B cell (primary cell): ENCODE measurements at regions not wholly inside any gene's neighbourhood (a gene's known extent, or its start where the extent isn't known, plus 50 kb on each side); places are given as distances from the start of the nearest gene placed in this dataset.
A peak's percentile ranks its signal among the peaks of the same experiment; 100 is the strongest.
"Not testable (repeated sequence)": the region's sequence is repeated elsewhere in the genome, so short reads cannot be mapped to it uniquely, and the experiment has no call there.

Source experiments
- ATAC-seq: fragments of 200-7000 bp; cut with Tn5 transposase; one replicate; pipeline ENCODE4 v1.10.0; 2021; ENCODE audit warnings: low read depth, mild to moderate bottlenecking, moderate number of reproducible peaks, moderate library complexity
- CTCF ChIA-PET: fragments of 350-600 bp; sonication (Branson Sonifier 250); formaldehyde crosslinking; loops from one replicate; lab custom pipeline; 2021; ENCODE audit warnings: antibody characterized with exemption, inconsistent platforms; lab: Charles Lee
- POLR2A ChIA-PET: fragments of 350-600 bp; sonication (Branson Sonifier 250); formaldehyde crosslinking; loops from one replicate; lab custom pipeline; 2021; ENCODE audit warnings: antibody characterized with exemption; lab: Charles Lee
- DNase-seq: peaks from one replicate; pipeline ENCODE4 v3.0.0; 2013
- H2AFZ ChIP-seq: 2 replicates; pipeline ENCODE4 v1.6.1; 2012; ENCODE audit warnings: mild to moderate bottlenecking, low read depth, low read length; ENCODE audit not compliant: insufficient read depth, poor library complexity, severe bottlenecking
- H3K27ac ChIP-seq, 2 donors: 1 replicate in 1 of 2; 2 replicates in 1 of 2; pipeline ENCODE4 v1.5.1; 2012 to 2013; ENCODE audit warnings: low read length in 2 of 2, mild to moderate bottlenecking in 2 of 2, moderate library complexity in 1 of 2
- H3K27me3 ChIP-seq, 4 experiments: fragments of 200-600 bp in 1 of 4; sonication (generic) in 1 of 4; replicated peaks in 1 of 4; 1 replicate in 2 of 4; 2 replicates in 2 of 4; pipeline versions ENCODE4 v1.6.1 to v1.7.0; 2013 to 2016; ENCODE audit warnings: low read length in 3 of 4, mild to moderate bottlenecking in 2 of 4, mixed read lengths in 1 of 4, moderate library complexity in 1 of 4; ENCODE audit not compliant: insufficient read depth in 4 of 4, control insufficient read depth in 3 of 4; ENCODE audit errors: control extremely low read depth in 1 of 4
- H3K36me3 ChIP-seq, 2 experiments: replicated peaks in 1 of 2; 1 replicate in 1 of 2; 2 replicates in 1 of 2; pipeline versions ENCODE4 v1.6.1 to v1.7.1; 2013; ENCODE audit warnings: low read length in 1 of 2; ENCODE audit not compliant: insufficient read depth in 2 of 2, control insufficient read depth in 1 of 2; ENCODE audit errors: control extremely low read depth in 1 of 2, extremely low read depth in 1 of 2
- H3K4me1 ChIP-seq, 2 donors: fragments of 200-600 bp in 1 of 2; sonication (generic) in 1 of 2; 1 replicate in 1 of 2; 2 replicates in 1 of 2; pipeline versions ENCODE4 v1.5.1 to v1.6.1; 2013 to 2017; ENCODE audit warnings: low read length in 2 of 2; ENCODE audit not compliant: control insufficient read depth in 2 of 2, insufficient read depth in 2 of 2
- H3K4me2 ChIP-seq: replicated peaks from 2 replicates; pipeline ENCODE3; 2012; ENCODE audit warnings: mild to moderate bottlenecking, low read depth, low read length; ENCODE audit not compliant: poor library complexity, severe bottlenecking
- H3K4me3 ChIP-seq, 5 experiments: fragments of 200-600 bp in 1 of 5; sonication (generic) in 1 of 5; 1 replicate in 3 of 5; 2 replicates in 2 of 5; pipeline versions ENCODE4 v1.5.1 to v1.7.0; 2011 to 2016; ENCODE audit warnings: low read length in 4 of 5, mild to moderate bottlenecking in 4 of 5, low read depth in 2 of 5, control low read depth in 1 of 5, moderate library complexity in 1 of 5; ENCODE audit not compliant: insufficient read depth in 1 of 5; ENCODE audit errors: control extremely low read depth in 1 of 5, extremely low read depth in 1 of 5
- H3K79me2 ChIP-seq: fragments of 200-600 bp; sonication (generic); one replicate; pipeline ENCODE4 v1.6.0; 2016; ENCODE audit warnings: low read length; ENCODE audit not compliant: control insufficient read depth, insufficient read depth
- H3K9ac ChIP-seq: fragments of 200-600 bp; sonication (generic); 2 replicates; pipeline ENCODE4 v1.6.1; 2017; ENCODE audit warnings: mild to moderate bottlenecking, low read length, moderate library complexity
- H3K9me3 ChIP-seq, 3 donors: one replicate each; pipeline versions ENCODE4 v1.6.1 to v1.7.1; 2013; ENCODE audit warnings: low read length in 2 of 3; ENCODE audit not compliant: control insufficient read depth in 2 of 3, insufficient read depth in 1 of 3; ENCODE audit errors: control extremely low read depth in 1 of 3
- H4K20me1 ChIP-seq: 2 replicates; pipeline ENCODE4 v1.6.0; 2012; ENCODE audit warnings: mild to moderate bottlenecking, low read length; ENCODE audit not compliant: insufficient read depth, control insufficient read depth, poor library complexity, severe bottlenecking
- H3K27ac Mint-ChIP-seq: one replicate; pipeline ENCODE4 v1.8.0; 2021; ENCODE audit warnings: mixed read lengths
- H3K27me3 Mint-ChIP-seq: one replicate; pipeline ENCODE4 v1.8.0; 2021; ENCODE audit warnings: mixed read lengths
- H3K4me1 Mint-ChIP-seq: one replicate; pipeline ENCODE4 v1.8.0; 2021; ENCODE audit warnings: mixed read lengths
- H3K4me3 Mint-ChIP-seq: one replicate; pipeline ENCODE4 v1.8.0; 2021; ENCODE audit warnings: mixed read lengths
- H3K9me3 Mint-ChIP-seq: one replicate; pipeline ENCODE4 v1.8.0; 2022; ENCODE audit warnings: mixed read lengths; ENCODE audit not compliant: insufficient read depth
- CTCF ChIP-seq: fragments of 200-600 bp; IDR thresholded peaks from one replicate; pipeline ENCODE4 v1.8.0; 2022; ENCODE audit warnings: antibody characterized with exemption, mild to moderate bottlenecking
- EZH2 ChIP-seq: IDR thresholded peaks from 2 replicates; pipeline ENCODE4 v1.6.1; 2012; ENCODE audit warnings: borderline replicate concordance, low read depth, mild to moderate bottlenecking, moderate library complexity, low read length; ENCODE audit not compliant: insufficient read depth, poor library complexity, severe bottlenecking
- WGBS: methylation state at CpG from one replicate; pipeline ENCODE4 v1.1.5; 2013; ENCODE audit warnings: missing lambda C conversion rate; ENCODE audit not compliant: insufficient coverage; 5-methylcytosine and 5-hydroxymethylcytosine counted together
- intact Hi-C: fragments of 100-400 bp; cut with micrococcal nuclease; formaldehyde crosslinking; loops from one replicate; pipeline ENCODE4 v1.10.0; 2022

- DNase-seq (peak; percentile 56), ATAC-seq (peak; percentile 86)
- intact Hi-C loops: loop anchor here (1.0 to 10.0 kb wide), 4 partner anchors 91 to 299 kb away; no protein-coding TSS in a partner anchor
- H3K36me3 ChIP-seq: no peaks in the 10 kb centered on the region
- peak overlapping the region; percentile 43 for H3K4me2 ChIP-seq
- Mint-ChIP-seq H3K27ac (peak overlapping the region; percentile 77), H3K9me3 (no peaks in the 10 kb centered on the region), H3K27me3 (no peaks in the 10 kb centered on the region), H3K4me3 (peak overlapping the region; percentile 70), H3K4me1 (peaks cover 36% of the 10 kb centered on the region)
- peak overlapping the region in 2 of 5 experiments; percentile 17 to 19 for H3K4me3 ChIP-seq
- H3K9ac ChIP-seq: peak overlapping the region; percentile 37
- POLR2A ChIA-PET: interaction anchor here (0.5 to 0.8 kb wide), 2 partner anchors 23 to 32 kb away, joined by 3 to 4 read pairs; no protein-coding TSS in a partner anchor
- peaks cover 0 to 10% (median 0%) of the 10 kb centered on the region in 3 donors for H3K9me3 ChIP-seq
- TF ChIP-seq EZH2: no peak
- TF ChIP-seq CTCF: no peak
- CTCF ChIA-PET: interaction anchor here (0.8 to 1.7 kb wide), 6 partner anchors 19 to 297 kb away, joined by 3 to 9 read pairs (median 4); no protein-coding TSS in a partner anchor
- H3K4me1 ChIP-seq: peaks cover 15 to 24% of the 10 kb centered on the region in 2 donors
- no peaks in the 10 kb centered on the region for H3K27me3 ChIP-seq
- H4K20me1 ChIP-seq: no peaks in the 10 kb centered on the region
- 80% methylated on average over 2 of the region's 8 CpGs for WGBS
- H2AFZ ChIP-seq: no peak overlapping the region
- H3K27ac ChIP-seq: peak overlapping the region in 1 of 2 donors; percentile 40
- H3K79me2 ChIP-seq: no peaks in the 10 kb centered on the region
Measured at GRCh38 chrX:65894133-65894532, 145.7 kb downstream of the VSIG4 start.

GRCh38 chrX:65891817-65892216, 148.1 kb downstream of the VSIG4 start:
- CTCF ChIA-PET, POLR2A ChIA-PET, H4K20me1 ChIP-seq, H3K4me3 ChIP-seq, H3K27me3 ChIP-seq, H3K27me3 Mint-ChIP-seq, H2AFZ ChIP-seq, H3K9ac ChIP-seq, H3K9me3 Mint-ChIP-seq, DNase-seq, H3K79me2 ChIP-seq, H3K4me2 ChIP-seq, H3K36me3 ChIP-seq, ATAC-seq: not testable (repeated sequence)
- H3K27ac ChIP-seq: peak overlapping the region; percentile 6
- peaks cover 21 to 30% of the 10 kb centered on the region in 2 donors for H3K4me1 ChIP-seq
- peak overlapping the region; percentile 58 for H3K27ac Mint-ChIP-seq
- WGBS: no CpG with 5 or more reads among the region's 2 CpGs
- peaks cover 0 to 10% (median 0%) of the 10 kb centered on the region in 3 donors for H3K9me3 ChIP-seq
- H3K4me1 Mint-ChIP-seq: peaks cover 44% of the 10 kb centered on the region
- H3K4me3 Mint-ChIP-seq: peak overlapping the region; percentile 44
- intact Hi-C loops: loop anchor here (10.0 kb wide), 3 partner anchors 93 to 167 kb away; no protein-coding TSS in a partner anchor

DNA sequence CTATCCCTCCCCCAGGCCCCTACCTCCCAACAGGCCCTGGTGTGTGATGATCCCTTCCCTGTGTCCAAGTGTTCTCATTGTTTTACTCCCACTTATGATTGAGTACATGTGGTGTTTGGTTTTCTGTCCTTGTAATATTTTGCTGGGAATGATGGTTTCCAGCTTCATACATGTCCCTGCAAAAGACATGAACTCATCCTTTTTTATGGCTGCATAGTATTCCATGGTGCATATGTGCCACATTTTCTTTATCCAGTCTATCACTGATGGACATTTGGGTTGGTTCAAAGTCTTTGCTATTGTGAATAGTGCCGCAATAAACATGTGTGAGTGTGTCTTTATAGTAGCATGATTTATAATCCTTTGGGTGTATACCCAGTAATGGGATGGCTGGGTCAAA, 151.7 kb downstream of the VSIG4 start:
- H3K27ac Mint-ChIP-seq, H3K9me3 ChIP-seq, H3K79me2 ChIP-seq, H2AFZ ChIP-seq, H3K4me3 Mint-ChIP-seq, H4K20me1 ChIP-seq, DNase-seq, H3K27me3 Mint-ChIP-seq, H3K36me3 ChIP-seq, CTCF ChIA-PET, POLR2A ChIA-PET, H3K4me2 ChIP-seq, ATAC-seq, H3K4me3 ChIP-seq, H3K27ac ChIP-seq, H3K9ac ChIP-seq, H3K27me3 ChIP-seq, H3K9me3 Mint-ChIP-seq, intact Hi-C loops: not testable (repeated sequence)
- peaks cover 37% of the 10 kb centered on the region for H3K4me1 Mint-ChIP-seq
- H3K4me1 ChIP-seq: peaks cover 9 to 20% of the 10 kb centered on the region in 2 donors
- no CpG with 5 or more reads among the region's 1 CpG for WGBS
